K562 (cell line): ENCODE measurements at regions not wholly inside any gene's neighbourhood (a gene's known extent, or its start where the extent isn't known, plus 50 kb on each side); places are given as distances from the start of the nearest gene placed in this dataset.

Experiments
- ATAC-seq: fragments of 200-7000 bp; cut with Tn5 transposase; 3 replicates; pipeline ENCODE4 v1.9.1; 2020; ENCODE audit warnings: moderate library complexity
- BruUV-seq: library from RNA; stranded (reverse); fragments of 400-500 nt; replicated peaks from 2 replicates; lab custom pipeline; 2021; lab: Mats Ljungman, UMichigan
- CTCF ChIA-PET: fragments of 300-600 bp; formaldehyde crosslinking; extraction: SDS; loops from one replicate; lab custom pipeline; 2021; ENCODE audit warnings: low intra/inter-chr PET ratio; lab: Yijun Ruan, JAX
- POLR2A ChIA-PET: fragments of 300-600, 350-650 bp; sonication (Branson Sonifier 250); formaldehyde crosslinking; extraction: SDS; loops from one replicate; lab custom pipeline; 2021; ENCODE audit warnings: antibody characterized with exemption, inconsistent platforms; lab: Yijun Ruan, JAX
- DNase-seq, 4 experiments: peaks; one replicate each; pipeline versions ENCODE4 v3.0.0 to v3.0.0-alpha.2; 2011 to 2018; ENCODE audit warnings: low spot score in 3 of 4, mixed read lengths in 3 of 4; ENCODE audit errors: extremely low read depth in 1 of 4
- FAIRE-seq: peaks from 2 replicates; lab custom pipeline; 2011; peaks lifted over from hg19 to GRCh38; lab: Jason Lieb, UNC
- H2AFZ ChIP-seq: 2 replicates; pipeline ENCODE4 v1.6.0; 2011; ENCODE audit warnings: low read depth, low read length, control low read depth, inconsistent platforms
- H3K27ac ChIP-seq: fragments of 200-600 bp; 3 replicates; pipeline ENCODE4 v1.8.0; 2011; ENCODE audit warnings: low read depth, mild to moderate bottlenecking, control low read depth, inconsistent platforms, low read length, moderate library complexity, mixed read lengths; ENCODE audit errors: extremely low read depth
- H3K27me3 ChIP-seq, 2 experiments: fragments of 300-600 bp in 1 of 2; 2 replicates in 1 of 2; 3 replicates in 1 of 2; pipeline versions ENCODE4 v1.6.0 to v1.8.0; 2011; ENCODE audit warnings: inconsistent platforms in 2 of 2, low read length in 2 of 2, mild to moderate bottlenecking in 1 of 2, mixed read lengths in 1 of 2, moderate library complexity in 1 of 2; ENCODE audit not compliant: control insufficient read depth in 2 of 2, insufficient read depth in 2 of 2
- H3K36me3 ChIP-seq: fragments of 300-600 bp; 3 replicates; pipeline ENCODE4 v1.8.0; 2011; ENCODE audit warnings: mild to moderate bottlenecking, low read length, inconsistent platforms; ENCODE audit not compliant: control insufficient read depth, insufficient read depth
- H3K4me1 ChIP-seq, 2 experiments: fragments of 200-600 bp in 1 of 2; replicated peaks in 1 of 2; 2 replicates in 1 of 2; 3 replicates in 1 of 2; pipeline versions ENCODE4 v1.5.1 to v1.8.0; 2011; ENCODE audit warnings: inconsistent platforms in 2 of 2, low read length in 2 of 2, mild to moderate bottlenecking in 1 of 2, mixed read lengths in 1 of 2, moderate library complexity in 1 of 2; ENCODE audit not compliant: control insufficient read depth in 2 of 2, insufficient read depth in 2 of 2
- H3K4me2 ChIP-seq: 2 replicates; pipeline ENCODE4 v1.6.1; 2011; ENCODE audit warnings: low read length, control low read depth, inconsistent platforms, mixed read lengths; ENCODE audit not compliant: insufficient read depth
- H3K4me3 ChIP-seq: fragments of 200-600 bp; sonication (generic), shearing (Covaris generic); 2 replicates; pipeline ENCODE4 v1.5.1; 2016; ENCODE audit warnings: control low read depth, inconsistent platforms
- H3K79me2 ChIP-seq: fragments of 200-600 bp; 3 replicates; pipeline ENCODE4 v1.8.0; 2011; ENCODE audit warnings: low read length, inconsistent platforms; ENCODE audit not compliant: control insufficient read depth, insufficient read depth
- H3K9ac ChIP-seq, 2 experiments: 2 replicates each; pipeline versions ENCODE4 v1.6.0 to v1.6.1; 2011; ENCODE audit warnings: low read depth in 2 of 2, low read length in 2 of 2, control low read depth in 1 of 2, inconsistent platforms in 1 of 2, mild to moderate bottlenecking in 1 of 2, mixed read lengths in 1 of 2; ENCODE audit not compliant: insufficient read depth in 1 of 2
- H3K9me1 ChIP-seq: one replicate; pipeline ENCODE4 v1.6.0; 2011; ENCODE audit warnings: inconsistent platforms, mild to moderate bottlenecking, low read length, moderate library complexity; ENCODE audit not compliant: control insufficient read depth, insufficient read depth
- H3K9me3 ChIP-seq: replicated peaks from 2 replicates; pipeline ENCODE4 v1.5.1; 2011; ENCODE audit warnings: low read depth, low read length, inconsistent platforms; ENCODE audit not compliant: control insufficient read depth, insufficient read depth
- H4K20me1 ChIP-seq: replicated peaks from 2 replicates; pipeline ENCODE4 v1.6.1; 2011; ENCODE audit warnings: low read length, inconsistent platforms, mixed read lengths; ENCODE audit not compliant: control insufficient read depth, insufficient read depth
- BRCA1 ChIP-seq, 2 experiments: fragments of 450-650 bp in 1 of 2; sonication (generic) in 1 of 2; formaldehyde crosslinking in 1 of 2; IDR thresholded peaks; 2 replicates each; pipeline versions ENCODE4 v1.5.0 to v1.6.1; 2017 to 2020; ENCODE audit warnings: mild to moderate bottlenecking in 1 of 2, missing genetic modification reagents in 1 of 2
- CHD2 ChIP-seq: IDR thresholded peaks from 2 replicates; pipeline ENCODE4 v1.6.1; 2011; ENCODE audit warnings: low read depth, low read length
- CTBP1 ChIP-seq: fragments of 450-650 bp; IDR thresholded peaks from 2 replicates; pipeline ENCODE4 v1.6.1; 2016; ENCODE audit warnings: borderline replicate concordance
- DMBX1 ChIP-seq: fragments of 250-450 bp; sonication (Bioruptor Pico); IDR thresholded peaks from 2 replicates; pipeline ENCODE4 v1.8.0; 2022; ENCODE audit warnings: inconsistent platforms, mild to moderate bottlenecking, moderate library complexity, borderline replicate concordance
- E2F3 ChIP-seq: fragments of 250-450 bp; sonication (Bioruptor Pico); IDR thresholded peaks from 2 replicates; pipeline ENCODE4 v1.4.0; 2020; ENCODE audit warnings: mild to moderate bottlenecking
- JUNB ChIP-seq: fragments of 450-650 bp; formaldehyde crosslinking; conservative IDR thresholded peaks from 2 replicates; pipeline ENCODE4 v1.4.0; 2020; ENCODE audit warnings: mild to moderate bottlenecking
- LCOR ChIP-seq: sonication (generic); formaldehyde crosslinking; IDR thresholded peaks from 2 replicates; pipeline ENCODE4 v1.8.0; 2022; ENCODE audit warnings: mild to moderate bottlenecking, missing genetic modification reagents
- MTF1 ChIP-seq: fragments of 250-450 bp; sonication (Bioruptor Pico); IDR thresholded peaks from 2 replicates; pipeline ENCODE4 v1.9.0; 2021; ENCODE audit warnings: moderate library complexity, mild to moderate bottlenecking, inconsistent platforms, borderline replicate concordance
- SP2 ChIP-seq: IDR thresholded peaks from 2 replicates; pipeline ENCODE4 v1.6.1; 2011; ENCODE audit warnings: mild to moderate bottlenecking, low read depth, low read length, moderate library complexity; ENCODE audit not compliant: poor library complexity, severe bottlenecking; ENCODE audit errors: extremely low read depth
- ZNF165 ChIP-seq: fragments of 250-450 bp; sonication (Bioruptor Pico); IDR thresholded peaks from 2 replicates; pipeline ENCODE4 v1.4.0; 2020; ENCODE audit warnings: borderline replicate concordance
- ZNF583 ChIP-seq: fragments of 250-450 bp; sonication (Bioruptor Pico); IDR thresholded peaks from 2 replicates; pipeline ENCODE4 v1.4.0; 2020
- whole genome bisulfite sequencing: fragments of 100-300 bp; shearing (Covaris generic); methylation state at CpG from one replicate; pipeline ENCODE4 v1.1.6; 2016; ENCODE audit warnings: low coverage, mixed read lengths; ENCODE audit not compliant: insufficient coverage; ENCODE audit errors: missing lambda C conversion rate; 5-methylcytosine and 5-hydroxymethylcytosine counted together
- in situ Hi-C: fragments of 300-500 bp; cut with MboI; formaldehyde crosslinking; loops from 4 replicates; pipeline ENCODE4 v1.15.0; 2018; ENCODE audit warnings: inconsistent platforms, mixed read lengths
- intact Hi-C: fragments of 100-400 bp; cut with micrococcal nuclease; formaldehyde crosslinking; loops from 2 replicates; pipeline ENCODE4 v1.14.2; 2022
- TF ChIP-seq, protein P1 (sequence below): fragments of 250-450 bp; sonication (Bioruptor Pico); IDR thresholded peaks from 2 replicates; pipeline ENCODE4 v1.6.1; 2021; ENCODE audit warnings: mild to moderate bottlenecking
- TF ChIP-seq, protein P2 (sequence below): fragments of 250-450 bp; sonication (Bioruptor Pico); IDR thresholded peaks from 2 replicates; pipeline ENCODE4 v1.8.0; 2022; ENCODE audit warnings: inconsistent platforms, mild to moderate bottlenecking, moderate library complexity, borderline replicate concordance
- TF ChIP-seq, protein P3 (sequence below), 2 experiments: IDR thresholded peaks; 2 replicates each; pipeline ENCODE4 v1.6.1; 2011; ENCODE audit warnings: borderline replicate concordance in 1 of 2, control low read depth in 1 of 2, low read depth in 1 of 2, low read length in 1 of 2, mild to moderate bottlenecking in 1 of 2, mixed read lengths in 1 of 2, moderate library complexity in 1 of 2; ENCODE audit not compliant: insufficient read depth in 1 of 2, insufficient read length in 1 of 2, poor library complexity in 1 of 2, severe bottlenecking in 1 of 2; ENCODE audit errors: extremely low read depth in 1 of 2

DNA sequence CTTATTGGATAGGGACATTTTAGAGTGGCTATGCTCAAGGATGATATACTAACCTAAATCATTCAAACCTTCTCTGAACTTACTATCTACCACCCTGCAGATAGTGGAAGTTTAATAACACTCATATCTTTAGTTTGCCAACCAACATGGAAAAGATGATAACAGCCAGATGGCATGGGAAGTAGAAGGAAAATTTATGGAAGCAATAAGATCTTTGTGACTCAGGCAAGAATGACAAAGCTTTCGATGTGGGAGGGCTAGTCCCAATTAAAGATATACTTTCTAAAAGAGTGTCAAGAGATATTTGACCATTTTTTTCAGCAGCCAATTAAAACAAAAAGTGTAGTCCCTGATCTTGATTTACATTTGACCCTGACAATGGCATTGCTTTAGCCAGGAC lies 631.7 kb downstream of the RPS29 start:
- no peaks in the 10 kb centered on the region for H3K36me3 ChIP-seq
- no peak for TF ChIP-seq ZNF583 (CRISPR knock-in tag)
- TF ChIP-seq, all 486 proteins: peak for 0
- no peak for ATAC-seq
- Histone ChIP-seq H2AFZ (no peak overlapping the region), H3K4me2 (no peak overlapping the region), H3K9me3 (no peaks in the 10 kb centered on the region), H3K27ac (no peak overlapping the region), H3K79me2 (no peaks in the 10 kb centered on the region), H4K20me1 (no peaks in the 10 kb centered on the region), H3K4me1 (no peaks in the 10 kb centered on the region), H3K9ac (no peak overlapping the region), H3K9me1 (no peaks in the 10 kb centered on the region), H3K4me3 (no peak overlapping the region), H3K27me3 (no peaks in the 10 kb centered on the region)
- ChIA-PET POLR2A (no interaction called here), CTCF (no interaction called here)
- intact Hi-C loops (no loop called here), in situ Hi-C loops (no loop called here)
- BruUV-seq: no TSS peak
- WGBS: 0% methylated on average over 1 of the region's 1 CpG
- FAIRE-seq: no peak
- no peak for DNase-seq

DNA sequence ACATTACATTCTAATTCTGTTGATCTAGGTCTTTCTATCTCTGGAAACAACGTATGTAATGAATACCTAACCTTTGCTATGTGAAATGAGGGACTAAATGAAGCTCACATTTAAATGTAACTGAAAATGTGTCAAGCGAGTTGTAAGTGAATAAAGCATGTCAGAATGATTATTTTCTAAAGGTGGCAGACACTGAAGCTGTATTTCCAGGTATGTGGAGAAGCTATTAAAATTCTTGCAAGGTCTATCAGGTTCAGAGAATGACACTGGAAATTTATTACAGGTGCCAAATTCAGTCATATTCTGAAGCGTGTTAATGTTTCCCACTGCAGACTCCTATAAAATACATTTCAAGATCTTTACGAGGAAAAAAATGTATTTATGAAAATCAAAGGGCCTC lies 641.4 kb downstream of the RPS29 start:
- H3K9me3 ChIP-seq: no peaks in the 10 kb centered on the region
- BruUV-seq: no TSS peak
- POLR2A ChIA-PET: no interaction called here
- in situ Hi-C loops: no loop called here
- no peak overlapping the region for H3K4me2 ChIP-seq
- no peak for ATAC-seq
- H4K20me1 ChIP-seq: no peaks in the 10 kb centered on the region
- no peak overlapping the region for H2AFZ ChIP-seq
- H3K27me3 ChIP-seq: no peaks in the 10 kb centered on the region
- H3K27ac ChIP-seq: no peak overlapping the region
- no peak for FAIRE-seq
- no peaks in the 10 kb centered on the region for H3K9me1 ChIP-seq
- H3K9ac ChIP-seq: no peak overlapping the region
- no peak for DNase-seq
- intact Hi-C loops: no loop called here
- H3K36me3 ChIP-seq: no peaks in the 10 kb centered on the region
- no peaks in the 10 kb centered on the region for H3K79me2 ChIP-seq
- 0% methylated on average over 4 of the region's 4 CpGs for WGBS
- H3K4me3 ChIP-seq: no peak overlapping the region
- TF ChIP-seq BRCA1 (IDR thresholded peaks at IDR 0.05): no peak
- no peak for TF ChIP-seq BRCA1 (CRISPR knock-in tag; IDR thresholded peaks at IDR 0.05)
- TF ChIP-seq ZNF165 (CRISPR knock-in tag): no peak
- no peak for TF ChIP-seq CTBP1
- TF ChIP-seq, protein P1, sequence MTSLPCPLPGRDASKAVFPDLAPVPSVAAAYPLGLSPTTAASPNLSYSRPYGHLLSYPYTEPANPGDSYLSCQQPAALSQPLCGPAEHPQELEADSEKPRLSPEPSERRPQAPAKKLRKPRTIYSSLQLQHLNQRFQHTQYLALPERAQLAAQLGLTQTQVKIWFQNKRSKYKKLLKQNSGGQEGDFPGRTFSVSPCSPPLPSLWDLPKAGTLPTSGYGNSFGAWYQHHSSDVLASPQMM (CRISPR knock-in tag): no peak
- TF ChIP-seq, protein P2, sequence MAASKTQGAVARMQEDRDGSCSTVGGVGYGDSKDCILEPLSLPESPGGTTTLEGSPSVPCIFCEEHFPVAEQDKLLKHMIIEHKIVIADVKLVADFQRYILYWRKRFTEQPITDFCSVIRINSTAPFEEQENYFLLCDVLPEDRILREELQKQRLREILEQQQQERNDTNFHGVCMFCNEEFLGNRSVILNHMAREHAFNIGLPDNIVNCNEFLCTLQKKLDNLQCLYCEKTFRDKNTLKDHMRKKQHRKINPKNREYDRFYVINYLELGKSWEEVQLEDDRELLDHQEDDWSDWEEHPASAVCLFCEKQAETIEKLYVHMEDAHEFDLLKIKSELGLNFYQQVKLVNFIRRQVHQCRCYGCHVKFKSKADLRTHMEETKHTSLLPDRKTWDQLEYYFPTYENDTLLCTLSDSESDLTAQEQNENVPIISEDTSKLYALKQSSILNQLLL (CRISPR knock-in tag): no peak
- TF ChIP-seq E2F3 (CRISPR knock-in tag): no peak
- TF ChIP-seq JUNB (CRISPR knock-in tag): no peak
- no peak for TF ChIP-seq LCOR (CRISPR knock-in tag)
- TF ChIP-seq MTF1 (CRISPR knock-in tag): no peak
- TF ChIP-seq SP2: no peak
- TF ChIP-seq, protein P3, sequence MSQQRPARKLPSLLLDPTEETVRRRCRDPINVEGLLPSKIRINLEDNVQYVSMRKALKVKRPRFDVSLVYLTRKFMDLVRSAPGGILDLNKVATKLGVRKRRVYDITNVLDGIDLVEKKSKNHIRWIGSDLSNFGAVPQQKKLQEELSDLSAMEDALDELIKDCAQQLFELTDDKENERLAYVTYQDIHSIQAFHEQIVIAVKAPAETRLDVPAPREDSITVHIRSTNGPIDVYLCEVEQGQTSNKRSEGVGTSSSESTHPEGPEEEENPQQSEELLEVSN (IDR thresholded peaks at IDR 0.05; ENCODE audit: borderline replicate concordance in 1 of 2, extremely low read depth in 1 of 2, insufficient read depth in 1 of 2, insufficient read length in 1 of 2, low read depth in 1 of 2, low read length in 1 of 2, poor library complexity in 1 of 2, severe bottlenecking in 1 of 2): no peak
- no peak for TF ChIP-seq CHD2
- no peak for TF ChIP-seq DMBX1 (CRISPR knock-in tag)
- TF ChIP-seq, all 486 proteins: peak for 0
- H3K4me1 ChIP-seq: no peaks in the 10 kb centered on the region
- CTCF ChIA-PET: no interaction called here
